Mesothelial cell of epicardium (in vitro differentiated cells): ENCODE measurements at regions not wholly inside any gene's neighbourhood (a gene's known extent, or its start where the extent isn't known, plus 50 kb on each side); places are given as distances from the start of the nearest gene placed in this dataset.
A peak's percentile ranks its signal among the peaks of the same experiment; 100 is the strongest.

ENCODE experiments used
- DNase-seq, 2 experiments: peaks; one replicate each; pipeline ENCODE4 v3.0.0; 2021; ENCODE audit warnings: low spot score in 2 of 2; ENCODE audit not compliant: unreplicated experiment in 2 of 2
- H3K27ac Mint-ChIP-seq: 2 replicates; pipeline ENCODE4 v1.8.0; 2021; ENCODE audit warnings: mixed read lengths
- H3K27me3 Mint-ChIP-seq: 2 replicates; pipeline ENCODE4 v1.8.0; 2021; ENCODE audit warnings: low read depth, mixed read lengths
- H3K36me3 Mint-ChIP-seq: 2 replicates; pipeline ENCODE4 v1.8.0; 2021; ENCODE audit warnings: mixed read lengths
- H3K4me1 Mint-ChIP-seq: 2 replicates; pipeline ENCODE4 v1.8.0; 2021; ENCODE audit warnings: mixed read lengths
- H3K4me3 Mint-ChIP-seq: 2 replicates; pipeline ENCODE4 v1.8.0; 2021; ENCODE audit warnings: mild to moderate bottlenecking, moderate library complexity, mixed read lengths
- H3K9me3 Mint-ChIP-seq: 2 replicates; pipeline ENCODE4 v1.8.0; 2021; ENCODE audit warnings: mixed read lengths
- CTCF ChIP-seq: fragments of 200-600 bp; sonication (generic); IDR thresholded peaks from one replicate; pipeline ENCODE4 v1.5.0; 2021; ENCODE audit warnings: antibody characterized with exemption; ENCODE audit not compliant: unreplicated experiment

- Mint-ChIP-seq H3K27me3 (peaks cover 24% of the 10 kb centered on the region), H3K4me3 (no peak overlapping the region), H3K4me1 (peaks cover 9% of the 10 kb centered on the region), H3K36me3 (no peaks in the 10 kb centered on the region), H3K9me3 (no peaks in the 10 kb centered on the region), H3K27ac (no peak overlapping the region)
- no peak for DNase-seq
- no peak for TF ChIP-seq CTCF
Observed at GRCh38 chr9:120045011-120045410, 535.0 kb downstream of the CDK5RAP2 start.

GRCh38 chr9:120043448-120043847 is 536.5 kb downstream of the CDK5RAP2 start:
- H3K4me1 Mint-ChIP-seq, result peaks cover 9% of the 10 kb centered on the region
- H3K27ac Mint-ChIP-seq, result no peak overlapping the region
- H3K9me3 Mint-ChIP-seq, result no peaks in the 10 kb centered on the region
- no peak overlapping the region for H3K4me3 Mint-ChIP-seq
- no peak for TF ChIP-seq CTCF
- peaks cover 20% of the 10 kb centered on the region for H3K27me3 Mint-ChIP-seq
- H3K36me3 Mint-ChIP-seq, result no peaks in the 10 kb centered on the region
- no peak for DNase-seq

DNA sequence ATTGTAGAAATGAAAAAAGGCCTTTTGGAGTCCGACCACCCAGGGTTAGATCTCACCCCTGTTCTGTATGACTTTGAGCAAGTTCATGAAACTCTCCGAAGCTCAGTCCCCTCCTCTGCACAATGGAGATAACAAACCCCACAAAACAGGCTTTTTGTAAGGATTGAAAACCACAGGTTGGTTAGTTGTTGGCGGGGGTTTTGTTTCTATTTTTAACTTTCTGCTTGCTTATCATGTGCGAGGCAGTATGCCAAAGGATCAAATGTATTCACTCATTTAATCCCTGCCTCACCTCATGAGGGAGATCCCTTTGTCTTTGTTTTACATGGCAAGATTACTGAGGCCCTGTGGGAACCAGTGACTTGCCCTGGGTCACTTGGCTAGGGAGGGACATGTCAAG is 539.1 kb downstream of the CDK5RAP2 start:
- Mint-ChIP-seq H3K27me3 (peaks cover 22% of the 10 kb centered on the region), H3K4me3 (no peak overlapping the region), H3K27ac (no peak overlapping the region), H3K4me1 (peaks cover 9% of the 10 kb centered on the region), H3K9me3 (no peaks in the 10 kb centered on the region), H3K36me3 (no peaks in the 10 kb centered on the region)
- TF ChIP-seq CTCF, result no peak
- no peak for DNase-seq

- DNase-seq, result no peak
- H3K27me3 Mint-ChIP-seq, result peaks cover 12% of the 10 kb centered on the region
- H3K27ac Mint-ChIP-seq, result no peak overlapping the region
- H3K4me3 Mint-ChIP-seq, result no peak overlapping the region
- H3K9me3 Mint-ChIP-seq, result no peaks in the 10 kb centered on the region
- peaks cover under 1% of the 10 kb centered on the region for H3K4me1 Mint-ChIP-seq
- no peak for TF ChIP-seq CTCF
- H3K36me3 Mint-ChIP-seq, result no peaks in the 10 kb centered on the region
Observed at GRCh38 chr9:120038342-120038741, 541.6 kb downstream of the CDK5RAP2 start.

GRCh38 chr9:120032639-120033038 is 547.3 kb downstream of the CDK5RAP2 start:
- Mint-ChIP-seq H3K36me3 (no peaks in the 10 kb centered on the region), H3K9me3 (no peaks in the 10 kb centered on the region), H3K27me3 (peaks cover 26% of the 10 kb centered on the region), H3K27ac (no peak overlapping the region), H3K4me1 (no peaks in the 10 kb centered on the region), H3K4me3 (no peak overlapping the region)
- no peak for DNase-seq
- TF ChIP-seq CTCF, result peak; percentile 64

GRCh38 chr9:120030847-120031246 is 549.1 kb downstream of the CDK5RAP2 start:
- TF ChIP-seq CTCF, result no peak
- H3K27me3 Mint-ChIP-seq, result peaks cover 29% of the 10 kb centered on the region
- H3K27ac Mint-ChIP-seq, result no peak overlapping the region
- no peaks in the 10 kb centered on the region for H3K4me1 Mint-ChIP-seq
- H3K4me3 Mint-ChIP-seq, result no peak overlapping the region
- no peaks in the 10 kb centered on the region for H3K36me3 Mint-ChIP-seq
- no peaks in the 10 kb centered on the region for H3K9me3 Mint-ChIP-seq
- DNase-seq, result no peak
